Right lobe of liver (tissue), 6 donors: ENCODE measurements at regions not wholly inside any gene's neighbourhood (a gene's known extent, or its start where the extent isn't known, plus 50 kb on each side); places are given as distances from the start of the nearest gene placed in this dataset.

ENCODE experiments used
- ATAC-seq, 4 donors: fragments of 200-7000 bp; cut with Tn5 transposase; one replicate each; pipeline ENCODE4 v1.9.1; 2020; ENCODE audit warnings: mild to moderate bottlenecking in 4 of 4, moderate library complexity in 4 of 4
- DNase-seq, 3 donors: peaks; one replicate each; pipeline ENCODE4 v3.0.0-alpha.2; 2020
- H3K27ac ChIP-seq, 3 donors: fragments of 200-600 bp; one replicate each; pipeline ENCODE4 v1.8.0; 2022
- H3K27me3 ChIP-seq, 2 donors: fragments of 200-600 bp; one replicate each; pipeline ENCODE4 v1.8.0; 2022
- H3K36me3 ChIP-seq, 4 donors: fragments of 200-600 bp; sonication (generic) in 1 of 4; one replicate each; pipeline versions ENCODE4 v1.5.1 to v1.8.0; 2017 to 2022; ENCODE audit warnings: control low read depth in 1 of 4
- H3K4me1 ChIP-seq, 4 donors: fragments of 200-600 bp; sonication (generic) in 1 of 4; one replicate each; pipeline versions ENCODE4 v1.5.1 to v1.8.0; 2017 to 2022; ENCODE audit warnings: control low read depth in 1 of 4
- H3K4me3 ChIP-seq, 3 donors: fragments of 200-600 bp; one replicate each; pipeline ENCODE4 v1.8.0; 2022
- H3K9me3 ChIP-seq, 4 donors: fragments of 200-600 bp; sonication (generic) in 1 of 4; one replicate each; pipeline versions ENCODE4 v1.5.1 to v1.8.0; 2017 to 2022; ENCODE audit warnings: control low read depth in 1 of 4
- POLR2A ChIP-seq: fragments of 450-650 bp; IDR thresholded peaks from one replicate; pipeline ENCODE4 v1.6.1; 2017; ENCODE audit warnings: antibody characterized with exemption, mild to moderate bottlenecking
- WGBS: methylation state at CpG from one replicate; pipeline ENCODE4 v1.1.6; 2018; ENCODE audit warnings: low coverage, low lambda C conversion rate; ENCODE audit not compliant: insufficient coverage; ENCODE audit errors: missing lambda C conversion rate; 5-methylcytosine and 5-hydroxymethylcytosine counted together
- intact Hi-C, 2 donors: fragments of 100-400 bp; cut with DNase I; formaldehyde crosslinking; loops; one replicate each; pipeline versions ENCODE4 v1.11.2 to v1.14.1; 2022
- TF ChIP-seq, protein P1 (sequence below), 4 donors: fragments of 200-600 bp in 3 of 4; fragments of 450-650 bp in 1 of 4; IDR thresholded peaks; one replicate each; pipeline versions ENCODE4 v1.5.1 to v1.8.0; 2016 to 2022; ENCODE audit warnings: antibody characterized with exemption in 4 of 4, mild to moderate bottlenecking in 2 of 4
- donor health status: DM: no; HTN: yes; CAD: no.
- donor health status: DM: no; HTN: no; CAD: no.
- donor health status: DM: no; HTN: no; CAD: no.
- donor health status: DM: no; HTN: yes; CAD: no.
- donor health status: DM: no; HTN: yes; CAD: no.

DNA sequence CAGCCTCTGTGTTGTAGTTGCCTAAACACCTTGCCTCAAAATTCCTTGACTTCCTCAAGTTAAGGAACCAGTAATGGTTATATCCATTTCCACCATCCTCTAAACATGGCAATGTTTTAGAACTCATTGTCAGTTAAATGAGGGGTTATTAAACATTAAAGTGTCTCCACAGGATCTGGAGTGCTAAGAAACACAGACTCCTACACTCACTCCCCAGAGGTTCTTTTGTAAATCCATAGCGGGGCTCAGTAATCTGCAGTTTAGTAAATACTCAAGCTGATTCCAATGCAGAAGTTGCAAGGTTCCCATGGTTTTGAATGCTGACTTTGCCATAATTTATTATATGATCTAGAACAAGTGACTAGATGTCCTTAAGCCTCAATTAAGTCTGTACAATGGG lies 245.5 kb downstream of the GPAT3 start:
- 86% methylated on average over 1 of the region's 1 CpG for WGBS
- no peak for TF ChIP-seq POLR2A
- intact Hi-C loops, result no loop called here

DNA sequence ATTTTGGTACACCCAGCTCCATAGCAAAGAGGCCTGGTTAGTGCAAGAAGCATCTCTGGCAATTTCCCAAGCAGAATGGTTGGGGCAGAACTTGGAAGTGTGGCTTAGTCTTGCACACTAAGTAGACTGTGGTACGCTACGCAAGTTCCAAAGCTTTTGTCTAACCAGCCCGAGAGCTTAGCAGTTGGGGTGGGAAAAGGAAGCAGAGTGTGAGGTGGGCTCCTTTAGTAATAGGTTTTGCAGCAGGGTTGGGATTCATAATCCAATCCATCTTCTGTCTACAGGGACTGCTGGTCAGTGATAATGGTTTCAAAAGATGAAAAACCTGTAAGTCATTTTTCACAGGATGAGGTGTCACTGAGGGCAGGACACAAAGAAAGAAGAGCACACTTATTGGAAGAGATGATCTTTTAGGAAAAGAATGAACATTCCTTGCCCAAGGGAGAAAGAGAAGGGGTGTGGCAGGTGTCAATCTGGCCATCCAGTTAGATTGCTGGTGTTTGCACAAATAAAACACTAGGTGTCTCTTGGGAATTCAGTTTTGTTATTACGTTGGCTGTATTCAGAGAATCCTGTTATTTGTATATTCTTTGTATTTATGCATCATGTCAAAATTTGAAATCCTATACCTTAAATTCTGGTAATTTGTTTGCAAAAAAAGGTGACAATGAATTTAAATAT lies 244.3 kb downstream of the GPAT3 start:
- Histone ChIP-seq H3K36me3 (no peaks in the 10 kb centered on the region), H3K27ac (no peak overlapping the region), H3K9me3 (no peaks in the 10 kb centered on the region), H3K4me3 (no peak overlapping the region), H3K4me1 (no peaks in the 10 kb centered on the region), H3K27me3 (no peaks in the 10 kb centered on the region)
- TF ChIP-seq, protein P1, sequence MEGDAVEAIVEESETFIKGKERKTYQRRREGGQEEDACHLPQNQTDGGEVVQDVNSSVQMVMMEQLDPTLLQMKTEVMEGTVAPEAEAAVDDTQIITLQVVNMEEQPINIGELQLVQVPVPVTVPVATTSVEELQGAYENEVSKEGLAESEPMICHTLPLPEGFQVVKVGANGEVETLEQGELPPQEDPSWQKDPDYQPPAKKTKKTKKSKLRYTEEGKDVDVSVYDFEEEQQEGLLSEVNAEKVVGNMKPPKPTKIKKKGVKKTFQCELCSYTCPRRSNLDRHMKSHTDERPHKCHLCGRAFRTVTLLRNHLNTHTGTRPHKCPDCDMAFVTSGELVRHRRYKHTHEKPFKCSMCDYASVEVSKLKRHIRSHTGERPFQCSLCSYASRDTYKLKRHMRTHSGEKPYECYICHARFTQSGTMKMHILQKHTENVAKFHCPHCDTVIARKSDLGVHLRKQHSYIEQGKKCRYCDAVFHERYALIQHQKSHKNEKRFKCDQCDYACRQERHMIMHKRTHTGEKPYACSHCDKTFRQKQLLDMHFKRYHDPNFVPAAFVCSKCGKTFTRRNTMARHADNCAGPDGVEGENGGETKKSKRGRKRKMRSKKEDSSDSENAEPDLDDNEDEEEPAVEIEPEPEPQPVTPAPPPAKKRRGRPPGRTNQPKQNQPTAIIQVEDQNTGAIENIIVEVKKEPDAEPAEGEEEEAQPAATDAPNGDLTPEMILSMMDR (IDR thresholded peaks at IDR 0.05), result no peak
- no peak for TF ChIP-seq POLR2A
- intact Hi-C loops, result no loop called here
- 70% methylated on average over 4 of the region's 4 CpGs for WGBS
- ATAC-seq, result no peak
- no peak for DNase-seq

More for the DNA sequence above, 245.5 kb downstream of the GPAT3 start:
- Histone ChIP-seq H3K4me1 (no peaks in the 10 kb centered on the region), H3K9me3 (no peaks in the 10 kb centered on the region), H3K4me3 (no peak overlapping the region), H3K27me3 (no peaks in the 10 kb centered on the region), H3K36me3 (no peaks in the 10 kb centered on the region), H3K27ac (no peak overlapping the region)
- DNase-seq (no peak), ATAC-seq (no peak)

- ATAC-seq, result no peak
- Histone ChIP-seq H3K9me3 (no peaks in the 10 kb centered on the region), H3K27me3 (no peaks in the 10 kb centered on the region), H3K4me3 (no peak overlapping the region), H3K4me1 (no peaks in the 10 kb centered on the region), H3K27ac (no peak overlapping the region), H3K36me3 (no peaks in the 10 kb centered on the region)
- no peak for DNase-seq
- intact Hi-C loops, result no loop called here
- TF ChIP-seq POLR2A, result no peak
- TF ChIP-seq, protein P1 (IDR thresholded peaks at IDR 0.05), result no peak
- 49% methylated on average over 11 of the region's 12 CpGs for WGBS
These were observed 243.5 kb downstream of the GPAT3 start for GRCh38 chr4:83779103-83780052.

GRCh38 chr4:83772685-83773084 lies 236.8 kb downstream of the GPAT3 start:
- ATAC-seq (no peak), DNase-seq (no peak)
- WGBS, result 57% methylated on average over 2 of the region's 2 CpGs
- intact Hi-C loops, result no loop called here
- Histone ChIP-seq H3K4me3 (no peak overlapping the region), H3K4me1 (no peaks in the 10 kb centered on the region), H3K27ac (no peak overlapping the region), H3K9me3 (no peaks in the 10 kb centered on the region), H3K36me3 (no peaks in the 10 kb centered on the region), H3K27me3 (no peaks in the 10 kb centered on the region)
- no peak for TF ChIP-seq POLR2A
- TF ChIP-seq, protein P1 (IDR thresholded peaks at IDR 0.05), result no peak
